NCI-H2171 (cell line): ENCODE measurements at regions not wholly inside any gene's neighbourhood (a gene's known extent, or its start where the extent isn't known, plus 50 kb on each side); places are given as distances from the start of the nearest gene placed in this dataset.
"Not testable (repeated sequence)": the region's sequence is repeated elsewhere in the genome, so short reads cannot be mapped to it uniquely, and the experiment has no call there.

ENCODE experiments used
- DNase-seq: peaks from one replicate; lab custom pipeline; 2025; lab: John Stamatoyannopoulos, UW

DNA sequence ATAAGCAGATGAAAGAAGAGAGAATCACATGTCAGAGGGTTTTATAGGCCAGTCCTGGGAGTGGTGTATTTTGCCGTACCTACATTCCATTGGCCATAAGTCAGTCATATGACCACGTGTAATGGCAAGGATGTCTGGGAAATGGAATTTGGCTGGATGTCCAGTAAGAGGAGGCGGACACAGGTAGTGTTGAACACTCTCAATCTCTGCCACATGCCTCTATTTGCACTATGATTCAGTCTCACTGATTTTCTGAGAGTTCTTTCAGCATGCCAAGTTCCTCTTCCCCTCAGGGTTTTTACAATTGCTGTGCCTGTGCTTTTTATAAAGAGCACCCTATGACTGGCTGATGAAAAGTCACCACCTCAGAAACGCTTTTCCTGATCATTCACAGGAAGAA, 164.2 kb upstream of the GPR101 start:
- no peak for DNase-seq

DNA sequence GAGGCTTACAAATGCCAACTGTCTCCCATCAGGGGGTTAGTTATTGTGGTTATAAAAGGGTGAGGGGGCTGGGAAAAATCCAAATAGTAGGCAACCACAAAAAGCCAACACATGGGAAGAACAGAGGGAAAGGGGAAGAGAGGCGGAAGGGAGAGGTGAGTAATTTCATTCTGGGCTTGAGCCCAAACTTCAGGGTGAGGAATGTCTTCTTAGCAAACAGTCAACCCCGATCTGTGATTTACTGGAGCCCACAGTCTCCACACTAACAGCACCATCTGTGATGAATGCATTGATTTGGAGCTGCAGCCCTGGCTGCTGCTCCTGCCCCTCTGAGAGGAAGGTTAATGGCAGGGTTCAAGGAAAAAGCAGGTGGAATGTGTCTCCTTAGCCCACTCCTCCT, 162.2 kb upstream of the GPR101 start:
- DNase-seq: no peak

DNA sequence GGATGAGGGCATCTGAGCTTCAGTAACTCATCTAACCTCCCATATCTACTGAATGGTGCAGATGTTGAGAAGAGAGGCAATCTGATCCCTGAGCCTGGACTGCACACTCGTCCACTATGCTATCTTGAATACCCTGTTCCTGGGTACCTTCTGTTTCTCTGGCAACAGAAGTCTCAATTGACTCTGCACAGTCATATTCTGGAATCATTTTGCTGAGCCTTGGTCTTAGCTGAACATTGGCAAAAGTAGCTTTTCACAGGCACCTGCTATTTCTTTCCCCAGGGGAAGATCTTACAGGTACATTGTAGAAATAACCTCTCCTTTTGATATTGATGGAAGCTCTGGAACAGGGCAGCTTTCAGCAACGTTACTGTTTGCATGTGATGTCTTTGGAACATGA, 161.5 kb upstream of the GPR101 start:
- no peak for DNase-seq

DNA sequence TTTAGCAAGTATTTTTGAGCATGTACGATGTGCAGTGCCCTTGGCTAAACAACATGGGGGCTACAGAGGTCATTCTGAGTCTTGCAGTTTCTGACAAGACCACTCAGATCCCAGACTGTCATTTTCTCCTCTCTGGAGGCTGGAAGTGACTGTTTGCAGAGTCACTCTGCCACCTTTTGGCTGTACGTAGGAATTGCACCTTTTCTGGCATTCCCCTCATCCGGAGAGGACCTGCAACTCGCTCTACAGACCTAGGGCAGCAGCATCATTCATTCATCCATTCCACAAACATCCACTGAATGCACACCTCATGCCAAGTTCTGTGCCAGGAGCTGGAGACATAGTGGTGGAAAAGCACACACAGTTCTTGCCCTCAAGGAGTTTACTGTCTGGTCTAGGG, 160.4 kb upstream of the GPR101 start:
- no peak for DNase-seq

DNA sequence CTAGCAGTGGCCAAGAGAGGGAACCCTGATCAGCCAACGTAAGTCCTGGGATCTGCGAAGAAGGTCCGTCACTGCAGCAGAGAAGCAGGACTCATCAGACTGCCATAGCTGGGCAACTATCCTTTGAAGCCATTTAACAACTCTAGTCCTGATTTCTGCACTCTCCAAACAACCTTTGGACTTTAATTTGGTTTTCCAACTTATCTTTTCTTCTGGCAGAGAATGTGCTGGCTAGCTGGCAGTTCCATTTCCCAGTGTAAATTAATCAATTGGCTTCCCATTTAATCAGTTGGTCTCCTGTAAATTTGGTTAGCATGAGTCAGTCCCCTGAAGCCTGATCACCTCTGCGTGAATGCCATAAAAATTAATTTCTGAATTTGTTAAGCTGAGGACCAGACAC, 153.7 kb upstream of the GPR101 start:
- DNase-seq: no peak

DNA sequence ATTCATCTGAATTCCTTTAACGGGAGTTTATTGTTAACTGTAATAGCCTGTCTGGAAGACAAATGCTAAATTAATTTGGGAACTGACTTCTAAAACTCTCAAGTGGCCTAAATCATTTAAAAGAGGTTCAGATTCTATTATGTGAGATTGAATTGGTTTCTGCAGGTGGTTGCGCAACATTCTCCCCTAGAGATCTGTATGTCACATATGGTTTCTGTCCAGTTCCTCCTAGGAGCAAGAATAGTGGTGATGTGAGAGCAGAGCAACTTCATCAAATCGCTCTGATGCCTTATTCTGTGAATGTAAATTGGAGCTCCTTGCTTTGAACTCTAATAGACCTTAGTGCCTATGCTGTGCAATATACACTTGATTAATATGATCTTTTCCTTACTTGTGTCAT, 144.6 kb upstream of the GPR101 start:
- DNase-seq: no peak

DNA sequence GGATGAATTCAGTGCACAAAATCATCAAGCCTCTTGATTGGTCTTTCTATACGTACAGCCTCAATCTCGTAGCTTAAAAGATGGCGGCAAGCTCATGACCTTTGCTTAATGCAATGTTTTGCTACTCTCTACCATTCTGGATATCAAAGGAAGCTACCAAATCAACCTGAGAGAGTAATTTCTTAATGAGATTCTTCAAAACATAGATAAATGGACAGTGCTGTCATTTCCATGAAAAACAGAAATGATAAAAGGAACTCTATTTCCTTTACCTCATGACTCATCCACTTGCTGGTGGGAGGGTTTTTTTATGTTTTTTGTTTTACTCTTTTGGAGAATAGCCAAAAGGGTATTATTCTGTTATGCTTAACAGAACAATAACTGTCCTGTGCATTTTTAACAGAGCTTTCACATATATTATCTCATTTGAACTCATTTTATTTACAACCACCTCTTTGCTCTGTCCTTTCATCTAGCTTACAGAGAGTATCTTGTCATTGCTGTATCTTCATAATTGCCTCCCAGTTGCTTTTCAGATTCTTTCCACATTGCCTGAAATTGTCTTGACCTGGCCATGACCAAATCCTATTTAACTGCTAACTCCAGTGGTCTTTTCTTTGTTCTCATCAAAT, 138.6 kb upstream of the GPR101 start:
- no peak for DNase-seq

DNA sequence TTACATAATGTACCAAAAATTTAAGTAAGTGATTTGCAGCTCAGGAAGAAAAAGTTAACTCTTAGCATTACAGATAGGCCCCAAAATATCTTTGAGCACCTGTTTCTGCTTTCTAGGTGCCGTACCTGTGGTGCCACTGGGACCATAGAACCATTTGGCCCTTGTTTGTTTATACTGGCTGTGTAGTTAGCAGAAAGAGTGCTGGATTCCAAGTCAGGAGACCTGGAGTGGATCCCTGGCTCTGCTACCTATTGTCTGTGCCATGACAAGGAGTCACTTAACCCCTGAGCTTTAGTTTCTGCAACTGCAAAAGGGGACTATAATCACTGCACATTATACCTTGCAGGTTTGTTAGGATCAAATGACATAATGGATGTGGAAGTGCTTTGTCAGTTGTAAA, 137.8 kb upstream of the GPR101 start:
- DNase-seq: no peak

DNA sequence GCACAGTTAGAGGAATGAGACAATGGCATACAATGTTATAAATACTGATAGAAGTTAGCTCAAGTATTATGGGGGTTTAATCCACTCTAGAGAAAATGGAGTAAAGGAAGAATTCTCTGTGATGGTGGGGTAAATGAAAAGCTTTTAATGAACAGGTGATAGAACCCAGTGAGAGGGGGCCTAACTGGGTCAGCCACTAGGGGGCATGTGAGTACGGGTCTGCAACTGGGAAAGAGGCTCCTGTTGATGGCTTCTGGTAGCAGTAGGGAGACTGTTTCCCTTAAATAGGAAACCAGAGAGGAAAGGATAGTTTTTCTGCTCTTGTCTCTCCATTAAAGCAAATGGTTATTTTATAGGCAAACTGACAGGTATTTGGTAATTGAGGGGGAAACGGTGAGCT, 132.8 kb upstream of the GPR101 start:
- DNase-seq: no peak

DNA sequence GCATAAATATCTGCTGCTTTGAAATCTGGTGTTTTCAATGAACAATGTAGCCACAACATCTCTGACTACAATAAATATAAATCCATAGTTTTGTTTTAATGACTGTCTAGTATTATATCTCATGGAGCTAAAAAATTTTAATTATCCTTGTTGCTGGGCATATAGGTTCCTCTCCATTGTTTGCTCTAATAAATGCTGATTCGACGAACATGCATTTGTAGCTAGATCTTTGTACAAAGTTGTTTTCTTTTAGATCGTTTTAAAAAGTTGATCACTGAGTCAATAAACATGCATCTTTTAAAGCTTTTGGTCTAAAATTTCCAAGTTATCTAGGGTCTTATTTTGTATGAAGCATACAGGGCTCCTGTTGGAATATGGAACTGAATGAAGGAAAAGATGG, 130.5 kb upstream of the GPR101 start:
- DNase-seq: no peak

DNA sequence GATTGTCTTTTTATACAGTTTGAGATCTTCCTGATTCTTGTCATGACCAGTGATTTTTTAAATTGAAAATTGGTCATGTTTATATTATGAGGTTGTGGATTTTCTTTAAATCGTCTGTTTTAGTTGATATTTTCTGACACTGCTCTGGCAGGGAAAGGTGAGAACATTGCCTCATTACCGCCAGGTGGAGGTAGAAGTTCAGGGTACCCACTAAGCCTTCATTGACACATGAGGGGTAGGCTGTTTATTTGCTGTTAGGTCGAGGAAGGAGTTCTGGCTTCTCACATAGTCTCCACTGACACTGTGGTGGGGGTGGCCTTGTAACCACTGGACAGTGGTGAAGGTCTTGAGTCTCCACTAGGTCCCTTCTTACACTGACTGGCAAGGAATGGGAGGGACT, 117.6 kb upstream of the GPR101 start:
- DNase-seq: no peak

DNA sequence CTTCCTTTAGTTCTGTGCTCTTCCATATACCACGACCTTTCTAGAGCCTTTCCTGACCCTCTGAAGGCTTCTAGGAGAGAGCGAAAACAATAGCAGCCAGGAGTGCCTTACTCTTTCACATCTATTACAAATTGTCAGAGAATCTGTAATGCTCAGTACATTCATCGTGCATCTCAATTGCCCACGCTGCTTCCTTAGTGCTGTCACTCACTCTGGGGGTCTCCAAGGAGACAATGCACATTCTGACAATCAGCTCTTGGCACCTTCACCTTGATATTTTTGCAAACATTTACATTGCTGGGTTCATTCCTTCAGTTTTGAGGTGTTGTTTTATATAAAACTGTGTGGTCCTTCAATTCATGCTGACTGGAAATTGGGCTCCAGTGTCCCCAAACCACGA, 110.1 kb upstream of the GPR101 start:
- DNase-seq: no peak

DNA sequence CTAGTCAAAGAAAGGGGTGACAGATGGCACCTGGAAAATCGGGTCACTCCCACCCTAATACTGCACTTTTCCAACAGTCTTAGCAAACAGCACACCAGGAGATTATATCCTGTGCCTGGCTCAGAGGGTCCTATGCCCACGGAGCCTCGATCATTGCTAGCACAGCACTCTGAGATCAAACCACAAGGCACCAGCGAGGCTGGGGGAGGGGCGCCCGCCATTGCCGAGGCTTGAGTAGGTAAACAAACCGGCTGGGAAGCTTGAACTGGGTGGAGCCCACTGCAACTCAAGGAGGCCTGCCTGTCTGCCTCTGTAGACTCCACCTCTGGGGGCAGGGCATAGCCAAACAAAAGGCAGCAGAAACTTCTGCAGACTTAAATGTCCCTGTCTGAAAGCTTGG, 88.9 kb upstream of the GPR101 start:
- DNase-seq: not testable (repeated sequence)

DNA sequence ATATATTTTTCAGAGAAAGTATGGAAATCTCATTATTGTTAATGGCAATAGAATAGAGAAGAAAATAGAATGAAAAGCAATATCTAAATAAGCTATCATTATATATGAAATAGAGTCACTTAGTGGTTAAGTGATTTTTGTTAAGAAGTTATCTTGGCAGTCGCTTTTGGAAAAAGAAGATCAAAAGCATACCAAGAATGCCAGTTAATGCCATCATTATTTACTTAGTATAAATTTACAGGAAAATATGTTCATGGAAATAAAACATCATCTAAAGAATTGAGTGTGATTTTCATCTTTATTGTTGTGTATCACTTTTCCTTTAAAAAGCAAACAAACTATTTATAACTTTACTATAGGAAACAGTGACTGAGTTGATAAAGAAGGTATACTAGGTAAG, 85.3 kb upstream of the GPR101 start:
- DNase-seq: no peak

DNA sequence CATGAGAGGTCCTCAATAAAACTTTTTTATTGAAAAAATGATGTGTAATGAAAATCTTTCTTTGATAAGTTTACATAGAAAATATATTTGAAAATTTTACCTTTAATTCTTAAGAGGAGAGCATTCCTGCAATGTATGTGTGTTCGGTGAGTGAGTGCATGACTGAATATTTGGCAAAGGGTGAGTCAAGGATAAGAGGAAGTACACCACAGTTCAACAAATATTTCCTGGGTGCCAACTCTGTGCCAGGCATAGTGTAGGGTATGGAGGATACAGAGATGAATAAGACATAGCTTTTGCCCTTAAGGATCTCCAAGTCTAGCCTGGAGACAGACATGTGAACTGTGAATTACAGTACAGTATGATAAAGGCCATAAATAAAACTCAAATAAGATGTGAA, 84.7 kb upstream of the GPR101 start:
- no peak for DNase-seq

DNA sequence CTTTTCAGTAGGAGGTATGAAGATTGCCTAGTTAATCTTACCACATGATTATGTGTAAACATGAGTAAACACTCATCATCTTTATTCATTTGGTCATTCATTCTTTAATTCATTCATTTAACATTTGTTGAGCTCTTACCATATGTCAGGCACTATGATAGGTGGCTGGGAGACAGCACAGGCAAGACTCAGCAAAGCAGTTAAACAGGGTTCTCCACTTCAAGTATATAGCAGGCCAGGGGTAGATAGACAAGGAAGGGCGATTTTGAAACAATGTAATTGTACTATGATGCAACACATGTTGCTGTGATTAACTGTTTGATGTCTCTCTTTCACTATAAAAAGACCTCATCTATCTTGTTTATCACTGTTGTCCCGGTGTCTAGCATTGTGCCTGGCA, 84.3 kb upstream of the GPR101 start:
- no peak for DNase-seq

DNA sequence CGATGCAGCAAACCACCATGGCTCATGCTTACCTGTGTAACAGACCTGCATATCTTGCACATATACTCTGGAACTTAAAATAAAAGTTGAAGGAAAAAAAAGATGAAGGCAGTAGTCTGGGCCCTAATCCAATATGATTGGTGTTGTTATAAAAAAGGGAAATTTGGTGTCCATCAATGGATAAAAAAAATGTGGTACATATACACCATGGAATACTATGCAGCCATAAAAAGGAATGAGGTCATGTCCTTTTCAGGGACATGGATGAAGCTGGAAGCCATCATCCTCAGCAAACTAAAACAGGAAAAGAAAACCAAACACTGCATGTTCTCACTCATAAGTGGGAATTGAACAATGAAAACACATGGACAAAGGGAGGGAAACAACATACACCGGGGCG, 74.1 kb upstream of the GPR101 start:
- DNase-seq: not testable (repeated sequence)

DNA sequence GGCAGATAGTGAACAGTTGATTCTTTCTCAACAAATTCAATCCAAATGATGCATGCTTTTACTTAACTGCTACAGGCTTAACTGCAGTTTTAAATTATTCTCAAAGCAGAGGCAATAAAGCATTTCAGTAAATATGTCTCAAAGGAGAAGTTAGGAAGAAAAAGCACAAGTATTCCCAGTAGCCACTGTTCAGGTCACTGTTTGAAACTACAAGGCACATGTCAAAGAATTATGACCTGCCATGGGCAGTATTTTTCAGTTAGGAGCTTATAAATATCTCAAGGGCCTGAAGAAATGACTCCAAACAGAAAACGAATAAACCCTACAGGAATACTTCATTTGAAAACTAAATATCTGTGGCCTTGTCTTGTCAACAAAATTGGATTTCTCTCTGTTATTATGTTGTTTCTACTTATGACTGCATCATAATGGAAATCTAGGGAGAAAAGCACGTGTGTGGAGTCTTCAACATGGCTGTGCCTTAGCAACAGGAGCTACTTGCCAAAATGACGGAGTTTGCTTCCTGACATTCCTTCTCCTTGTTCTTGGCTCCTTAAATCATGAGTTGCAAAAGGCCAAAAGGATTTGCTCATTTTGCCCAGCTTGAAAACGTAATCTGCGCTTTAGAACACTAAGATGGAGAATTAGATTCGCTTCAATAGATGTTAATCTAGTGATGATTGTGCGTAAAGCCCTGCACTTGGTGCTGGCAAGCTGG, 67.6 kb upstream of the GPR101 start:
- no peak for DNase-seq
